ENCODE measurements at regions not wholly inside any gene's neighbourhood (a gene's known extent, or its start where the extent isn't known, plus 50 kb on each side); places are given as distances from the start of the nearest gene placed in this dataset.

DNA sequence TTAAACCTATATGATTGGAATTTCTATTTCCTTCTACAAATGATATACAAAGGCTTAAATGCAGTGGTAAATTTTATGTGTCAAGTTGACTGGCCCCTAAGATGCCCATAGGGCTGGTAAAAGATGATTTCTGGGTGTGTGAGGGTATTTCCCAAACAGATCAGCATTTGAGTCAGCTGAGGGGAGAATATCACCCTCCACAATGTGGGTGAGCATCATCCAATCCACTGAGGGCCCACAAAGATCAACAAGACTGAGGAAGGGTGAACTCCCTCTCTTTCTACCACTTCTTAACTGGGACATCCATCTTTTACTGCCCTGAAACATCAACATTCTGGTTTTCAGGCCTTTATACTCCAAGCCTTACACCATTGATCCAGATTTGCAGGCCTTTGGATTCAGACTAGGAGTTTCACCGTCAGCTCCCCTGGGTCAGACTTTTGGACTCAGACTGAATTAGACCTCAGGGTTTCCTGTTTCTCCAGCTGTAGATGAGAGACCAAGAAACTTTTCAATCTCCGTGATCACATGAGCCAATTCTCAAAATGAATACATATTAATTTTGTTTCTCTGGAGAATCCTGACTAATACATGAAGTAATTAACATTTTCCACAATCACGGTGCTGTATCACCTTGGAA, 1020.7 kb upstream of the SLIT2 start:
- TF ChIP-seq CTCF (IDR thresholded peaks at IDR 0.05) (no peak), POLR2A (IDR thresholded peaks at IDR 0.05) (no peak)
